ENCODE measurements at regions not wholly inside any gene's neighbourhood (a gene's known extent, or its start where the extent isn't known, plus 50 kb on each side); places are given as distances from the start of the nearest gene placed in this dataset.

DNA sequence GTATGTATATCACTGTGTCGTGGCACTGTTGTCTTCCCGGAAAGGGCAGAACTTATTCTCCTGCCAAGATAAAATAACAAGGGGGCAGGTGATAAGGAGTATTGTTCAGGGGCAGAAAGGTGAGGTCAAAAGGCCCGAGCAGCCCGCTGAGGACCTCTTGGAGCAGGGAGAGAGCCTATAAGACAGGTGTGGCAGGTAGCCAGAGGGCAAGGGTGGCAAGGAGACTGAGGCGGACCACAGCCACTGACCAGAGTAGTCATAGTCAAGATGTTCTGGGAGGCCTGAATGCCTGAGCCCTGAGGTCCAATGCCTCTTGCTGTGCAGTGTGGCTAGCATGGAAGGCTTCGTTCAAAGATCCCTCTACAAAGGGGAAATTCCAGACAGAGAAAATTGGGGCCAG, 172.3 kb upstream of the CHRNA7 start:
- no peaks in the 10 kb centered on the region for H3K79me2 ChIP-seq (ENCODE audit: control insufficient read depth, insufficient read depth, low read length)
- H3K4me1 ChIP-seq (ENCODE audit: control insufficient read depth, extremely low read depth, insufficient read depth, low read length), result no peaks in the 10 kb centered on the region
- H2AFZ ChIP-seq (ENCODE audit: low read depth, low read length), result no peak overlapping the region
- H3K27me3 ChIP-seq (ENCODE audit: control insufficient read depth in 2 of 2, insufficient read depth in 2 of 2, low read length in 2 of 2), result no peaks in the 10 kb centered on the region
- ChIA-PET CTCF (no interaction called here), POLR2A (no interaction called here)
- no peak overlapping the region for H3K4me3 ChIP-seq (replicated peaks in 1 of 3; ENCODE audit: insufficient read depth in 1 of 3, low read depth in 1 of 3, low read length in 3 of 3)
- no peak for TF ChIP-seq EZH2 (IDR thresholded peaks at IDR 0.05; ENCODE audit: borderline replicate concordance, low read depth, low read length, severe bottlenecking)
- TF ChIP-seq MYC (IDR thresholded peaks at IDR 0.05; ENCODE audit: low read depth, low read length), result no peak
- TF ChIP-seq, protein P1, sequence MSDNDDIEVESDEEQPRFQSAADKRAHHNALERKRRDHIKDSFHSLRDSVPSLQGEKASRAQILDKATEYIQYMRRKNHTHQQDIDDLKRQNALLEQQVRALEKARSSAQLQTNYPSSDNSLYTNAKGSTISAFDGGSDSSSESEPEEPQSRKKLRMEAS (IDR thresholded peaks at IDR 0.05; ENCODE audit: insufficient read depth, insufficient read length), result no peak
- TF ChIP-seq, protein P2, sequence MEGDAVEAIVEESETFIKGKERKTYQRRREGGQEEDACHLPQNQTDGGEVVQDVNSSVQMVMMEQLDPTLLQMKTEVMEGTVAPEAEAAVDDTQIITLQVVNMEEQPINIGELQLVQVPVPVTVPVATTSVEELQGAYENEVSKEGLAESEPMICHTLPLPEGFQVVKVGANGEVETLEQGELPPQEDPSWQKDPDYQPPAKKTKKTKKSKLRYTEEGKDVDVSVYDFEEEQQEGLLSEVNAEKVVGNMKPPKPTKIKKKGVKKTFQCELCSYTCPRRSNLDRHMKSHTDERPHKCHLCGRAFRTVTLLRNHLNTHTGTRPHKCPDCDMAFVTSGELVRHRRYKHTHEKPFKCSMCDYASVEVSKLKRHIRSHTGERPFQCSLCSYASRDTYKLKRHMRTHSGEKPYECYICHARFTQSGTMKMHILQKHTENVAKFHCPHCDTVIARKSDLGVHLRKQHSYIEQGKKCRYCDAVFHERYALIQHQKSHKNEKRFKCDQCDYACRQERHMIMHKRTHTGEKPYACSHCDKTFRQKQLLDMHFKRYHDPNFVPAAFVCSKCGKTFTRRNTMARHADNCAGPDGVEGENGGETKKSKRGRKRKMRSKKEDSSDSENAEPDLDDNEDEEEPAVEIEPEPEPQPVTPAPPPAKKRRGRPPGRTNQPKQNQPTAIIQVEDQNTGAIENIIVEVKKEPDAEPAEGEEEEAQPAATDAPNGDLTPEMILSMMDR (IDR thresholded peaks at IDR 0.05; ENCODE audit: extremely low read depth in 1 of 2, insufficient read depth in 1 of 2, low read depth in 1 of 2, low read length in 2 of 2), result no peak
- TF ChIP-seq GATA2 (IDR thresholded peaks at IDR 0.05; ENCODE audit: insufficient read depth, insufficient read length, low read depth, low read length), result no peak
- TF ChIP-seq FOS (IDR thresholded peaks at IDR 0.05; ENCODE audit: borderline replicate concordance, insufficient read depth, low read length), result no peak
- no peak for TF ChIP-seq POLR2A (IDR thresholded peaks at IDR 0.05; ENCODE audit: low read depth, low read length)
- no peak for TF ChIP-seq POLR2AphosphoS5 (IDR thresholded peaks at IDR 0.05; ENCODE audit: insufficient read depth, low read depth, low read length)
- TF ChIP-seq JUN (IDR thresholded peaks at IDR 0.05; ENCODE audit: borderline replicate concordance, insufficient read depth, insufficient read length, low read depth), result no peak
- no TSS peak for BruUV-seq (replicated peaks)
- H3K9me3 ChIP-seq (replicated peaks; ENCODE audit: control insufficient read depth, insufficient read depth, low read length), result no peaks in the 10 kb centered on the region
- DNase-seq (ENCODE audit: low read depth, low spot score) (no peak), FAIRE-seq (no peak)
- no peak overlapping the region for H3K27ac ChIP-seq (ENCODE audit: insufficient read depth, low read depth, low read length)
- intact Hi-C loops (cut with micrococcal nuclease) (no loop called here), dilution Hi-C loops (cut with MboI; ENCODE audit: extremely low pct_ligation_motif_present, low sequenced_read_pairs) (no loop called here)
- no peaks in the 10 kb centered on the region for H3K9me1 ChIP-seq (replicated peaks; ENCODE audit: control insufficient read depth, extremely low read depth, insufficient read depth, low read length)
- no peak overlapping the region for H3K9ac ChIP-seq (replicated peaks; ENCODE audit: extremely low read depth, insufficient read depth, low read length)
- H4K20me1 ChIP-seq (replicated peaks; ENCODE audit: control insufficient read depth, extremely low read depth, insufficient read depth, low read length), result no peaks in the 10 kb centered on the region
- H3K36me3 ChIP-seq (ENCODE audit: control insufficient read depth in 2 of 2, extremely low read depth in 1 of 2, insufficient read depth in 2 of 2, low read length in 2 of 2), result no peaks in the 10 kb centered on the region
- no peak overlapping the region for H3K4me2 ChIP-seq (ENCODE audit: insufficient read depth, low read length)

Measured in endothelial cell of umbilical vein (primary cell).